ENCODE measurements at regions not wholly inside any gene's neighbourhood (a gene's known extent, or its start where the extent isn't known, plus 50 kb on each side); places are given as distances from the start of the nearest gene placed in this dataset.
A peak's percentile ranks its signal among the peaks of the same experiment; 100 is the strongest.
"Not testable (repeated sequence)": the region's sequence is repeated elsewhere in the genome, so short reads cannot be mapped to it uniquely, and the experiment has no call there.

DNA sequence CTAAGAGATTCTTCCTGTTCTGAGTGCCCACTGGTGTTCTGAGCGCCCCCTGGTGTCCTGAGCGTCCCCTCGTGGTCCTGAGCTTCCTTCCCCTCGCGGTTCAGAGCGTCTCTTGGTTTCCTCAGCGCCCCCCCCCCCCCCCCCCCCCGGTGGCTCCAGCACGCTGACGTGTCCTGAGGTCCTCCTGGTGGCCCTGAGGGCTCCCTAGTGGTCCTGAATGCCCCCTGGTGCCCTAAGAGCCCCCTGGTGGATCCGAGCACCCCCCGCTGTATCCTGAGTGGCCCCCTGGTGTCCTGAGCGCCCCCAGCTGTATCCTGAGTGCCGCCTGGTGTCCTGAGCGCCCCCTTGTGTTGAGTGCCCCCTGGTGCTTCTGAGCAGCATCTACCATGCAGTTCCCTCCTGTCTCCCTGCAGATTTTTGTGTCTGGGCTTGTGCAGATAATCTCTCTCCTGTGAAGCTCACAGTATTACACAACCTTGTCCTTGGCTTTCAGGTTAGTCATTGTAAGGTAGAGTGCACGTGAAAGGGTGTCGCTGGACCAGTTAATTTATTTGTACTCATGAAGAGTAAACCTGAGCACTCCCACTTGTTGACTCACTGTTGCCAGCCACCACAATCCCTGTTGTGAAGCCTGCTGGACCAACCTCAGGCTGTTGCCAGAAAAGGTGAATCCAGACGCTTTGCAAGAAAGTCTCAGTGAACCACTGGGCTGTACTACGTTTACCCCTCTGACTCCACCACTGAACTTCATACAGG, 1168.4 kb downstream of the TMEM121 start:
- CTCF ChIA-PET, result interaction anchor here (0.8 to 7.2 kb wide), 28 partner anchors 10 to 277 kb away, joined by 3 to 59 read pairs (median 4); no protein-coding TSS in a partner anchor
- Mint-ChIP-seq H3K36me3 (ENCODE audit: low read depth) (no peaks in the 10 kb centered on the region), H3K4me1 (ENCODE audit: low read depth) (peaks cover 47% of the 10 kb centered on the region), H3K4me3 (peak overlapping the region; percentile 54), H3K27me3 (ENCODE audit: low read depth) (peaks cover 9% of the 10 kb centered on the region), H3K27ac (peak overlapping the region; percentile 69), H3K9me3 (ENCODE audit: insufficient read depth) (no peaks in the 10 kb centered on the region)
- ATAC-seq, result peak; percentile 86
- DNase-seq, result peak; percentile 90
- POLR2A ChIA-PET, result no interaction called here

DNA sequence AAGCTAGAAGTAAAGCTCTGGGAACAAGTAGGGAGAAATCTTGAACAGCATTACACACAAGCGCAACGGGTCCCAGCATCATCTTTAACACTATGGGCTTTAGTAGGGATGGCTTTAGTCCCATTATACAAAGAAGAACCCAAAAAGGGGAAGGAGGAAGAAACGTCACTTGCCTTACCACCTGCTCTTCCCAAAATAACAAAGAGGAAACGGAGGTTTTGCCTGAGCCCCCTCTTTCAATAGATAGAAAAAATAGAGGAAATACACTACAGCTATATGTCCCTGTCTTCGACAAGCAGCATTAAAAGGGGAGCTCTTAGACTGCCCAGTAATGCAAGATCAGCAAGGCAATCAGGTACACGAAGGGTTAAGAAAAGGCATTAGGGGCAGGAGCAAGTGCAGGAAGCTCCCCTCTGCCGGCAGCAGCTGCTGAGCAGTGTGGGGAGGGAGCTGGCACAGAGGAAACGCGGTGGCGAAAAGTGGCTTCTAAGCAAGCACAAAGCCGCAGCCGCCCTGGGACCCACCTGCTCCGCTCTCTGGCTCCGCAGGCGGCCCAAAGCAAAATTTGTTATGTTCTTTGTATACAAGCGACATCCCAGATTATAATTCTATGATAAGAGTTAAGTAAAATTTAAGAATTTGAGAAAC, 1172.4 kb downstream of the TMEM121 start:
- POLR2A ChIA-PET; H3K36me3 Mint-ChIP-seq (ENCODE audit: low read depth); H3K9me3 Mint-ChIP-seq (ENCODE audit: insufficient read depth); H3K27ac Mint-ChIP-seq: not testable (repeated sequence)
- CTCF ChIA-PET, result interaction anchor here (1.5 kb wide), 1 partner anchor 81 kb away, joined by 3 read pairs; no protein-coding TSS in a partner anchor
- Mint-ChIP-seq H3K4me1 (ENCODE audit: low read depth) (peaks cover 36% of the 10 kb centered on the region), H3K27me3 (ENCODE audit: low read depth) (peaks cover 13% of the 10 kb centered on the region), H3K4me3 (peak overlapping the region; percentile 28)
- peak; percentile 71 for DNase-seq
- ATAC-seq, result peak; percentile 81

DNA sequence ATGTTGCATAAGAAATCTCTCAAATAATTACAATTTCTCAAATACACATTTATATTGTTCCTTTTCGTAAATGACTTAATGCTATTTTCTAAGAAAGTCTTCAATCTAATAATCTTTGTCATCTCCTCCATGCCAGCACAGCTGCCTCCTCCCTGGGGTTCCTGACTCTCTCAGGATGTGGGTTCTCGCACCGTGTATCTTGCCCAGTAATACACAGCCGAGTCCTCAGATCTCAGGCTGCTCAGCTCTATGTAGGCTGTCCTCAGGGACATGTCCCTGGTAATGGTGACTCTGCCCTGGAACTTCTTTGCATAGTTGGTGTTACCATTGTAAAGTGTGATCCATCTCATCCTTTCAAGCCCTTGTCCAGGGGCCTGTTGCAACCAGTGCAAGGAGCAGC, 1177.3 kb downstream of the TMEM121 start:
- H3K9me3 Mint-ChIP-seq (ENCODE audit: insufficient read depth); H3K27me3 Mint-ChIP-seq (ENCODE audit: low read depth); DNase-seq; H3K36me3 Mint-ChIP-seq (ENCODE audit: low read depth); CTCF ChIA-PET; H3K4me3 Mint-ChIP-seq; POLR2A ChIA-PET: not testable (repeated sequence)
- peak; percentile 54 for ATAC-seq
- peak overlapping the region; percentile 32 for H3K27ac Mint-ChIP-seq
- peaks cover 26% of the 10 kb centered on the region for H3K4me1 Mint-ChIP-seq (ENCODE audit: low read depth)

DNA sequence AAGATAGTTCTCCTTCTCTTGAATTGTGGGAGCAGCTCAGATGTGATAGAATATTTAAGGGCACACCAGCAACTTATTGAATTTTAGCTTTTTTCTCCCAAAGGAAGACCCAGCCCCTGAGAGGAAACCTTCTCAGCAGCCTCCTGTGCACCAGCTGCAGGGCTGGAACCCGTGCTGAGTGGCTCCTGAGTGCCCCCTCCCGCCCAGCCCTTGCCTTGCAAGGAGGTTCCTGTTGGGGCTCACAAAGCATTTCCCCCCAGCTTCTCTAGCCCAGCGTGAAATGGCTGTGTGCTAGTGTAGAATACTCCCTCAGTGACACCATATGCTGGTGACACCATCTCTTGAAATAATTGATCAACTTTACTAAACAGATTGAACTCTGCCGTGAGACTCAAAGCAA, 1180.1 kb downstream of the TMEM121 start:
- DNase-seq (peak; percentile 54), ATAC-seq (peak; percentile 64)
- H3K36me3 Mint-ChIP-seq (ENCODE audit: low read depth); H3K27me3 Mint-ChIP-seq (ENCODE audit: low read depth); H3K9me3 Mint-ChIP-seq (ENCODE audit: insufficient read depth); H3K4me3 Mint-ChIP-seq; POLR2A ChIA-PET; H3K27ac Mint-ChIP-seq: not testable (repeated sequence)
- CTCF ChIA-PET, result interaction anchor here (1.1 to 2.9 kb wide), 7 partner anchors 12 to 68 kb away, joined by 3 to 15 read pairs (median 4); no protein-coding TSS in a partner anchor
- peaks cover 18% of the 10 kb centered on the region for H3K4me1 Mint-ChIP-seq (ENCODE audit: low read depth)

DNA sequence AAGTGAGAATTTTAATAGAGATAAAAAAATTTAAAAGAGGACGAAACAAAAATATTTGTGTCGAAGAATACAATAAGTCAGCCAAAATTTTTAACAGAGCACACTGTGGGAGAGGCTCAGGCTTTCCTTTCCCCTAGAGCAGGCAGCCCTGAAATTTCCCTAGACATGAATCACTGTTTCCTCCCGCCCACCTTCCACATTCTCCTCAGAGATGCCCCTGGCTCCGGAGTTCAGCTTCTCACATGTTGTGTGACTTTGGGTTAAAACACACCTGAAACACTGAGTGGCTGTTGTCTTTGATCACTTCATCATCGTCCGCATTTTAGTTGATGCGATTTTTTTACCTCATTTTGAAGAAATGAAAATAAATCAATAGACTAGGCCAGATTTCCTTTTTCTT, 1183.8 kb downstream of the TMEM121 start:
- H3K27ac Mint-ChIP-seq; POLR2A ChIA-PET; H3K36me3 Mint-ChIP-seq (ENCODE audit: low read depth); H3K4me3 Mint-ChIP-seq; ATAC-seq; DNase-seq; H3K9me3 Mint-ChIP-seq (ENCODE audit: insufficient read depth): not testable (repeated sequence)
- CTCF ChIA-PET, result interaction anchor here (0.7 to 5.7 kb wide), 5 partner anchors 9 to 48 kb away, joined by 3 to 59 read pairs (median 4); no protein-coding TSS in a partner anchor
- peaks cover 11% of the 10 kb centered on the region for H3K27me3 Mint-ChIP-seq (ENCODE audit: low read depth)
- H3K4me1 Mint-ChIP-seq (ENCODE audit: low read depth), result peaks cover 22% of the 10 kb centered on the region

DNA sequence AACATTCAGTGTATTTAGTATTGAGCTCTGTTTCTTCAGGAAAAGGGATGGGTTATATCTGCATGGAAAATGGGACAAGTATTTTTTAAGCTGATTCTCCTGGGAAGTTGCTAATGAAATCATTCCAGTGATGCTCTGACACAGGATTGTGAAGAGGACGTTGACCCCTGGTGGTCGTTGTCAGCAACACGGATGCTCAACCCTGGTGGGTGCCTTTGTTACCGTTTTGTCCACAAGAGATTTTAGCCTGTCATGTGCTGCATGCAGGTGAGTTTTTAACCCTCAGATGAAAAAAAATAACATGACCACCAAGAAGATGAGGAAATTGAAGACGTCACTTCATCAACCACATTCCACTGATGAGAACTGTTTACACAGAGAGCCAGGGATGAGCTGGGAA, 1186.1 kb downstream of the TMEM121 start:
- H3K4me3 Mint-ChIP-seq; H3K36me3 Mint-ChIP-seq (ENCODE audit: low read depth); H3K9me3 Mint-ChIP-seq (ENCODE audit: insufficient read depth); POLR2A ChIA-PET; H3K27ac Mint-ChIP-seq; ATAC-seq: not testable (repeated sequence)
- Mint-ChIP-seq H3K4me1 (ENCODE audit: low read depth) (peaks cover 27% of the 10 kb centered on the region), H3K27me3 (ENCODE audit: low read depth) (peaks cover 11% of the 10 kb centered on the region)
- CTCF ChIA-PET, result interaction anchor here (0.6 to 5.7 kb wide), 8 partner anchors 18 to 90 kb away, joined by 3 to 59 read pairs (median 4); no protein-coding TSS in a partner anchor
- peak; percentile 32 for DNase-seq

DNA sequence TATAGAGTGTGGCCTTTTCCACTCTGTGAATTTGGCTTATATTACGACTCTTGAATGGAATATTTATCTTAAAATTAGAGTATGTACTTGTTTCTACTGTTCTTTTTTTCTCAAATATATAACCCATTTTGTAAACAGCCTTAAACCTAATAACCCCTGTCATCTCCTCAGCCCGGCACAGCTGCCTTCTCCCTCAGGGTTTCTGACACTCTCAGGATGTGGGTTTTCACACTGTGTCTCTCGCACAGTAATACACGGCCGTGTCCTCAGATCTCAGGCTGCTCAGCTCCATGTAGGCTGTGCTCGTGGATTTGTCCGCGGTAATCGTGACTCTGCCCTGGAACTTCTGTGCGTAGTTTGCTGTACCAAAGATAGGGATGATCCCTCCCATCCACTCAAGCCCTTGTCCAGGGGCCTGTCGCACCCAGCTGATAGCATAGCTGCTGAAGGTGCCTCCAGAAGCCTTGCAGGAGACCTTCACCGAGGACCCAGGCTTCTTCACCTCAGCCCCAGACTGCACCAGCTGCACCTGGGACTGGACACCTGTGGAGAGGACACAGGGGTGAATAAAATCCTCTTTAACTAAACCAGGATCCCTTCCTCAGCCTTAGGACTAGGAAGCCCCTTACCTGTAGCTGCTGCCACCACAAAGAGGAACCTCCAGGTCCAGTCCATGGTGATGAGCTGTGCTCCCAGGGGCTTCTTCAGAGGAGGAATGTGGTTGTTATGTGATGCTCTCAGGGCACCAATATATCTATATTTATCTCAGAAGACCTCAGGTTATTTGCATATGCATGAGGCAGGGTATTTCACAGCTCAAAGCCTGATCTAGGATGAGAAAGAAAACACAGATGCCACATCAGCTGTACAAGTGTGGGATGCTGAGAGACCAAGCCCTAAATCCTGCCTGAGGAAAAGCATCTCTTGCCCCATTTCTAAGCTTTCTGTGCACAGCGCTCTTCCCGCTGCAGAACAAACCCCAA, 1188.4 kb downstream of the TMEM121 start:
- H3K36me3 Mint-ChIP-seq (ENCODE audit: low read depth); H3K4me3 Mint-ChIP-seq; H3K9me3 Mint-ChIP-seq (ENCODE audit: insufficient read depth); H3K27ac Mint-ChIP-seq; POLR2A ChIA-PET: not testable (repeated sequence)
- CTCF ChIA-PET, result interaction anchor here (1.4 to 5.7 kb wide), 3 partner anchors 21 to 58 kb away, joined by 4 to 59 read pairs (median 11); no protein-coding TSS in a partner anchor
- DNase-seq (peak; percentile 28), ATAC-seq (peak; percentile 74)
- Mint-ChIP-seq H3K27me3 (ENCODE audit: low read depth) (peaks cover 11% of the 10 kb centered on the region), H3K4me1 (ENCODE audit: low read depth) (peaks cover 39% of the 10 kb centered on the region)

DNA sequence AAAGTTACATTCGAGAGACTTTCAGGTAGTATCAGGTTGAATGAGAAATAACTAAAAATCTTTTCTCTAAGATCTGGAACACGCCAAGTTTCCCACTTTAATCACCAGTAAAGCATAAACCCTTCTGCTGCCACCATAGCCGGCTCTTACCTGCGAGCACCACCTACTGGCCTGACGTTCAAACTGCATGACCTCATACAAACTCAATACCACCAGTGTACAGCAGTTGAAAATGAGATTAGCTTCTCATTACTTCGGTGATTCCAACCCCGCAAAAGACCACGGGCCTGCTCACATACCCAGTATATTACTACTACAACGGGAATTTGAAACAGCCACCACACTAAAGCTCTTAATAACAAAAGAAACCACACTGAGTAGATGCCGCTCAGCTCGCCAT, 1191.2 kb downstream of the TMEM121 start:
- H3K4me3 Mint-ChIP-seq; POLR2A ChIA-PET; DNase-seq; H3K27ac Mint-ChIP-seq; H3K36me3 Mint-ChIP-seq (ENCODE audit: low read depth); H3K9me3 Mint-ChIP-seq (ENCODE audit: insufficient read depth): not testable (repeated sequence)
- peak; percentile 76 for ATAC-seq
- peaks cover 55% of the 10 kb centered on the region for H3K4me1 Mint-ChIP-seq (ENCODE audit: low read depth)
- peaks cover 12% of the 10 kb centered on the region for H3K27me3 Mint-ChIP-seq (ENCODE audit: low read depth)
- CTCF ChIA-PET, result interaction anchor here (0.9 to 2.7 kb wide), 5 partner anchors 12 to 57 kb away, joined by 4 to 22 read pairs (median 5); no protein-coding TSS in a partner anchor

DNA sequence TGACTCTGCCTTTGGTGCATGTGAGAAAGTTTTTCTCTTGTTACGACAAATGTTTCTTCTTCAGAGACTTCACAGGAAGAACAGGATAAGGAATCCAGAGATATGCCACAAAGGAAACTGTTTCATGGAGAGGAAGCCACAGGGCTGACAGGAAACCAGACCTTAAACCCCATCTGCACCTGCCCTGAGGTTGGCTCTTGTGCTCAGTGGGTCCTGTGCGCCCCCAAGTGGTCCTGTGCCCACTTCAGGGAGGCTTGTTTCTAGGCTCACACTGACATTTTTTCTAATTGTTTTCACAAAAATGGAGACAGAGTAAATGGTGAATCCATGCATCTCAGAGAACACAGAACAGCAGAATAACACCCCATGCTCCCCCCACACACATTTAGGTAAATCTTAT, 1193.5 kb downstream of the TMEM121 start:
- ATAC-seq; POLR2A ChIA-PET; H3K9me3 Mint-ChIP-seq (ENCODE audit: insufficient read depth); H3K27me3 Mint-ChIP-seq (ENCODE audit: low read depth); H3K36me3 Mint-ChIP-seq (ENCODE audit: low read depth): not testable (repeated sequence)
- Mint-ChIP-seq H3K4me3 (peak overlapping the region; percentile 16), H3K27ac (peak overlapping the region; percentile 22), H3K4me1 (ENCODE audit: low read depth) (peaks cover 61% of the 10 kb centered on the region)
- CTCF ChIA-PET, result interaction anchor here (0.8 to 2.7 kb wide), 10 partner anchors 10 to 181 kb away, joined by 3 to 22 read pairs (median 4); no protein-coding TSS in a partner anchor
- peak; percentile 77 for DNase-seq

DNA sequence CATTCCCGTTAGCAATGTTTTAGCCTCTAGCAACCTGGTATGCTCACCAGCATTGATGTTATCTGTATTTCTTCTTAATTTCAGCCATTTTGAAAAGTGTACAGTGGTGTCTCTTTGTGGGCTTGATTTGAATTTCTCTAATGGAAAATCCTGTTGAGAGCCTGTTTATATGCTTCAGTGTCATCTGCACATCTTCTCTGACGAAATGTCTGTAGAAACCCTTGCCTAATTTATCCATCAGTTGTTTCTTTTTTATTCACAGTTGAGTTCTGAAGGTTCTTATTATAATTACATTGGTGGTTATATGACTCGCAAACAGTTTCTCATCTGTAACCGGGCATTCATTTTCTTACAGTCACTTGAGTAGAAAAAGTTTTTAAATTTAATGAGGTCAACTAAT, 1195.5 kb downstream of the TMEM121 start:
- CTCF ChIA-PET, result interaction anchor here (0.7 kb wide), 1 partner anchor 30 kb away, joined by 3 read pairs; no protein-coding TSS in a partner anchor
- H3K27ac Mint-ChIP-seq; ATAC-seq; POLR2A ChIA-PET; H3K9me3 Mint-ChIP-seq (ENCODE audit: insufficient read depth); DNase-seq; H3K36me3 Mint-ChIP-seq (ENCODE audit: low read depth); H3K4me3 Mint-ChIP-seq; H3K27me3 Mint-ChIP-seq (ENCODE audit: low read depth): not testable (repeated sequence)
- H3K4me1 Mint-ChIP-seq (ENCODE audit: low read depth), result peaks cover 66% of the 10 kb centered on the region

Measured in activated CD8-positive, alpha-beta T cell treated with anti-CD3 and anti-CD28 coated beads, Interleukin-2, amount 10 ng/mL, durations not matched to agents 7 days and 5 days (primary cell).